Calu3 (cell line): ENCODE measurements at regions not wholly inside any gene's neighbourhood (a gene's known extent, or its start where the extent isn't known, plus 50 kb on each side); places are given as distances from the start of the nearest gene placed in this dataset.

Experiments used
- BruUV-seq: library from RNA; stranded (reverse); fragments of 400-500 nt; replicated peaks from 2 replicates; lab custom pipeline; 2021; lab: Mats Ljungman, UMichigan
- CTCF ChIA-PET: fragments of 300-600 bp; sonication (Branson Sonifier 250); formaldehyde crosslinking; loops from one replicate; lab custom pipeline; 2022; ENCODE audit warnings: antibody characterized with exemption; lab: Charles Lee
- DNase-seq: peaks from one replicate; pipeline ENCODE4 v3.0.0; 2022
- H3K27ac Mint-ChIP-seq: one replicate; pipeline ENCODE4 v1.8.0; 2022; ENCODE audit warnings: mixed read lengths; ENCODE audit not compliant: unreplicated experiment
- H3K27me3 Mint-ChIP-seq: one replicate; pipeline ENCODE4 v1.8.0; 2022; ENCODE audit warnings: mixed read lengths; ENCODE audit not compliant: unreplicated experiment
- H3K36me3 Mint-ChIP-seq: one replicate; pipeline ENCODE4 v1.8.0; 2022; ENCODE audit warnings: mild to moderate bottlenecking, moderate library complexity, mixed read lengths; ENCODE audit not compliant: insufficient read depth, unreplicated experiment
- H3K4me1 Mint-ChIP-seq: one replicate; pipeline ENCODE4 v1.8.0; 2022; ENCODE audit warnings: mild to moderate bottlenecking, low read depth, mixed read lengths; ENCODE audit not compliant: unreplicated experiment
- H3K4me3 Mint-ChIP-seq: one replicate; pipeline ENCODE4 v1.8.0; 2022; ENCODE audit warnings: mild to moderate bottlenecking, low read depth, moderate library complexity, mixed read lengths; ENCODE audit not compliant: unreplicated experiment
- H3K9me3 Mint-ChIP-seq: one replicate; pipeline ENCODE4 v1.8.0; 2022; ENCODE audit warnings: low read depth, mixed read lengths; ENCODE audit not compliant: unreplicated experiment
- CTCF ChIP-seq: fragments of 200-600 bp; IDR thresholded peaks from one replicate; pipeline ENCODE4 v1.8.0; 2022; ENCODE audit warnings: antibody characterized with exemption; ENCODE audit not compliant: unreplicated experiment
- intact Hi-C: fragments of 100-400 bp; cut with micrococcal nuclease; formaldehyde crosslinking; loops from one replicate; pipeline ENCODE4 v1.10.0; 2022; ENCODE audit not compliant: unreplicated experiment

- no peaks in the 10 kb centered on the region for H3K36me3 Mint-ChIP-seq
- peaks cover 81% of the 10 kb centered on the region for H3K27me3 Mint-ChIP-seq
- H3K4me1 Mint-ChIP-seq: no peaks in the 10 kb centered on the region
- no peak overlapping the region for H3K27ac Mint-ChIP-seq
- DNase-seq: no peak
- intact Hi-C loops: no loop called here
- BruUV-seq: no TSS peak
- CTCF ChIA-PET: interaction anchor here (0.6 kb wide), 1 partner anchor 435 kb away, joined by 5 read pairs; no protein-coding TSS in a partner anchor
- no peak for TF ChIP-seq CTCF
- no peak overlapping the region for H3K4me3 Mint-ChIP-seq
- H3K9me3 Mint-ChIP-seq: no peaks in the 10 kb centered on the region
Observed at GRCh38 chr7:24365606-24366005, 81.6 kb downstream of the NPY start.

GRCh38 chr7:24366876-24367275 is 82.9 kb downstream of the NPY start:
- CTCF ChIA-PET: no interaction called here
- no TSS peak for BruUV-seq
- intact Hi-C loops: no loop called here

GRCh38 chr7:24368161-24368560 is 84.2 kb downstream of the NPY start:
- no peak for TF ChIP-seq CTCF
- no peaks in the 10 kb centered on the region for H3K4me1 Mint-ChIP-seq
- H3K36me3 Mint-ChIP-seq: no peaks in the 10 kb centered on the region
- intact Hi-C loops: no loop called here
- H3K27me3 Mint-ChIP-seq: peaks cover 81% of the 10 kb centered on the region
- no peak overlapping the region for H3K27ac Mint-ChIP-seq
- no TSS peak for BruUV-seq
- no peak overlapping the region for H3K4me3 Mint-ChIP-seq
- CTCF ChIA-PET: no interaction called here
- no peak for DNase-seq
- H3K9me3 Mint-ChIP-seq: no peaks in the 10 kb centered on the region

More at GRCh38 chr7:24366876-24367275, 82.9 kb downstream of the NPY start:
- H3K4me1 Mint-ChIP-seq: no peaks in the 10 kb centered on the region
- no peak overlapping the region for H3K27ac Mint-ChIP-seq
- TF ChIP-seq CTCF: no peak
- H3K27me3 Mint-ChIP-seq: peaks cover 81% of the 10 kb centered on the region
- no peak overlapping the region for H3K4me3 Mint-ChIP-seq
- no peaks in the 10 kb centered on the region for H3K36me3 Mint-ChIP-seq
- H3K9me3 Mint-ChIP-seq: no peaks in the 10 kb centered on the region
- no peak for DNase-seq

GRCh38 chr7:24370541-24370940 is 86.6 kb downstream of the NPY start:
- Mint-ChIP-seq H3K36me3 (no peaks in the 10 kb centered on the region), H3K4me1 (no peaks in the 10 kb centered on the region), H3K9me3 (no peaks in the 10 kb centered on the region), H3K4me3 (no peak overlapping the region), H3K27ac (no peak overlapping the region), H3K27me3 (peaks cover 92% of the 10 kb centered on the region)
- CTCF ChIA-PET: no interaction called here
- no peak for DNase-seq
- intact Hi-C loops: no loop called here
- no TSS peak for BruUV-seq
- TF ChIP-seq CTCF: no peak
